Lower leg skin (tissue), 3 donors: ENCODE measurements at regions not wholly inside any gene's neighbourhood (a gene's known extent, or its start where the extent isn't known, plus 50 kb on each side); places are given as distances from the start of the nearest gene placed in this dataset.

Experiments
- POLR2A ChIP-seq, 2 donors: fragments of 450-650 bp; IDR thresholded peaks; one replicate each; pipeline ENCODE4 v1.6.1; 2016 to 2017; ENCODE audit warnings: antibody characterized with exemption in 2 of 2, mild to moderate bottlenecking in 1 of 2, moderate library complexity in 1 of 2
- TF ChIP-seq, protein P1 (sequence below), 3 donors: fragments of 450-650 bp; IDR thresholded peaks; one replicate each; pipeline ENCODE4 v1.5.1; 2016; ENCODE audit warnings: antibody characterized with exemption in 3 of 3, mild to moderate bottlenecking in 3 of 3, moderate library complexity in 2 of 3

DNA sequence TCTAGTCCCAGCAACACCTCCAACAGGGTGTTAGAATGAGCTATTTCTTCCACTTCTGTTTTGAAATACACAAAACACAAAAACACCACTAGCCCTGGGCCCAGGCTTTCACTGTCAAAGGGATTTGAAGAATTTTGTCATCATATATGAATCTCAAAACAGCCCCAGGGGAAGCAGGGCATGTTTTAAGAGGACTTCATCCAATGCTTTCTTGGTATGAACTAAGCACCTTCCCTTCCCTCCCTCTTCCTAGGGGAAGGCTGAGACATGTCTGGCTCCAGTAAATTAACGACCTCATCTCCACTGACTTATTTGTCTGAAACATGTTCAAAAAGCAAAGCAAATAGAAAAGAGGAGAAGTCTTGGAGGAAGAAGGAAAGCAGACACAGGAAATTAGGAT is 75.7 kb upstream of the INCENP start:
- TF ChIP-seq, protein P1, sequence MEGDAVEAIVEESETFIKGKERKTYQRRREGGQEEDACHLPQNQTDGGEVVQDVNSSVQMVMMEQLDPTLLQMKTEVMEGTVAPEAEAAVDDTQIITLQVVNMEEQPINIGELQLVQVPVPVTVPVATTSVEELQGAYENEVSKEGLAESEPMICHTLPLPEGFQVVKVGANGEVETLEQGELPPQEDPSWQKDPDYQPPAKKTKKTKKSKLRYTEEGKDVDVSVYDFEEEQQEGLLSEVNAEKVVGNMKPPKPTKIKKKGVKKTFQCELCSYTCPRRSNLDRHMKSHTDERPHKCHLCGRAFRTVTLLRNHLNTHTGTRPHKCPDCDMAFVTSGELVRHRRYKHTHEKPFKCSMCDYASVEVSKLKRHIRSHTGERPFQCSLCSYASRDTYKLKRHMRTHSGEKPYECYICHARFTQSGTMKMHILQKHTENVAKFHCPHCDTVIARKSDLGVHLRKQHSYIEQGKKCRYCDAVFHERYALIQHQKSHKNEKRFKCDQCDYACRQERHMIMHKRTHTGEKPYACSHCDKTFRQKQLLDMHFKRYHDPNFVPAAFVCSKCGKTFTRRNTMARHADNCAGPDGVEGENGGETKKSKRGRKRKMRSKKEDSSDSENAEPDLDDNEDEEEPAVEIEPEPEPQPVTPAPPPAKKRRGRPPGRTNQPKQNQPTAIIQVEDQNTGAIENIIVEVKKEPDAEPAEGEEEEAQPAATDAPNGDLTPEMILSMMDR (IDR thresholded peaks at IDR 0.05), result no peak
- no peak for TF ChIP-seq POLR2A (IDR thresholded peaks at IDR 0.05)
